HCT116 (cell line): ENCODE measurements at regions not wholly inside any gene's neighbourhood (a gene's known extent, or its start where the extent isn't known, plus 50 kb on each side); places are given as distances from the start of the nearest gene placed in this dataset.

Experiments used
- CTCF ChIP-seq, 3 experiments: fragments of 200-600 bp in 1 of 3; sonication (generic) in 1 of 3; IDR thresholded peaks in 2 of 3; conservative IDR thresholded peaks in 1 of 3; 2 replicates each; pipeline ENCODE4 v1.5.1; 2012 to 2017; ENCODE audit warnings: low read depth in 2 of 3, low read length in 2 of 3, antibody characterized with exemption in 1 of 3, borderline replicate concordance in 1 of 3, control low read depth in 1 of 3, mild to moderate bottlenecking in 1 of 3, mixed read lengths in 1 of 3, mixed run types in 1 of 3, moderate library complexity in 1 of 3; ENCODE audit not compliant: insufficient read depth in 1 of 3
- EGR1 ChIP-seq: IDR thresholded peaks from 2 replicates; pipeline ENCODE4 v1.6.1; 2012; ENCODE audit warnings: low read depth
- EZH2 ChIP-seq: fragments of 200-600 bp; sonication (generic); IDR thresholded peaks from 2 replicates; pipeline ENCODE4 v1.6.1; 2017; ENCODE audit warnings: antibody characterized with exemption, mixed run types
- EZH2phosphoT487 ChIP-seq: fragments of 200-600 bp; IDR thresholded peaks from 2 replicates; pipeline ENCODE4 v1.6.1; 2018; ENCODE audit warnings: antibody characterized with exemption, borderline replicate concordance
- FOSL1 ChIP-seq: IDR thresholded peaks from 2 replicates; pipeline ENCODE4 v1.6.1; 2012; ENCODE audit warnings: low read depth
- JUND ChIP-seq: IDR thresholded peaks from 2 replicates; pipeline ENCODE4 v1.6.1; 2012
- POLR2A ChIP-seq: IDR thresholded peaks from 2 replicates; pipeline ENCODE4 v1.7.0; 2011; ENCODE audit warnings: borderline replicate concordance; ENCODE audit not compliant: insufficient read depth, insufficient read length; ENCODE audit errors: extremely low read depth
- RAD21 ChIP-seq: IDR thresholded peaks from 2 replicates; pipeline ENCODE4 v1.6.1; 2012; ENCODE audit warnings: low read depth, mild to moderate bottlenecking
- REST ChIP-seq: IDR thresholded peaks from 2 replicates; pipeline ENCODE4 v1.6.1; 2012; ENCODE audit warnings: low read depth
- SIN3A ChIP-seq: IDR thresholded peaks from 2 replicates; pipeline ENCODE4 v1.6.1; 2012; ENCODE audit warnings: low read depth
- TCF7L2 ChIP-seq: IDR thresholded peaks from 2 replicates; pipeline ENCODE4 v1.7.0; 2011; ENCODE audit warnings: borderline replicate concordance, inconsistent platforms; ENCODE audit not compliant: insufficient read depth, insufficient read length; ENCODE audit errors: extremely low read depth
- YY1 ChIP-seq: IDR thresholded peaks from 2 replicates; pipeline ENCODE4 v1.6.1; 2011; ENCODE audit warnings: low read length, low read depth, moderate library complexity, mild to moderate bottlenecking; ENCODE audit not compliant: insufficient replicate concordance; ENCODE audit errors: extremely low read depth
- ZNF274 ChIP-seq: fragments of 200-500 bp; sonication (Bioruptor generic); IDR thresholded peaks from 2 replicates; pipeline ENCODE4 v1.6.1; 2014; ENCODE audit warnings: mild to moderate bottlenecking, low read depth, low read length, inconsistent platforms

- no peak for TF ChIP-seq CTCF (IDR thresholded peaks at IDR 0.05 in 2 of 3, conservative IDR thresholded peaks at IDR 0.05 in 1 of 3; ENCODE audit: borderline replicate concordance in 1 of 3, insufficient read depth in 1 of 3, low read depth in 2 of 3, low read length in 2 of 3)
- TF ChIP-seq YY1 = no peak
- no peak for TF ChIP-seq TCF7L2
- TF ChIP-seq POLR2A = no peak
- TF ChIP-seq EZH2 = no peak
- TF ChIP-seq RAD21 = no peak
- TF ChIP-seq FOSL1 = no peak
- no peak for TF ChIP-seq ZNF274
- TF ChIP-seq SIN3A = no peak
- TF ChIP-seq JUND = no peak
- TF ChIP-seq EGR1 = no peak
- no peak for TF ChIP-seq EZH2phosphoT487
- no peak for TF ChIP-seq REST
These were observed 750.3 kb downstream of the OLFM4 start for GRCh38 chr13:53778937-53779336.
